IPS-18a (cell line): ENCODE measurements at regions not wholly inside any gene's neighbourhood (a gene's known extent, or its start where the extent isn't known, plus 50 kb on each side); places are given as distances from the start of the nearest gene placed in this dataset.
"Not testable (repeated sequence)": the region's sequence is repeated elsewhere in the genome, so short reads cannot be mapped to it uniquely, and the experiment has no call there.

Source experiments
- H3K27ac ChIP-seq: one replicate; pipeline ENCODE4 v1.5.1; 2013; ENCODE audit warnings: low read length
- H3K27me3 ChIP-seq: one replicate; pipeline ENCODE4 v1.6.1; 2013; ENCODE audit warnings: mild to moderate bottlenecking, low read length; ENCODE audit not compliant: control insufficient read depth, insufficient read depth
- H3K36me3 ChIP-seq: one replicate; pipeline ENCODE4 v1.6.1; 2013; ENCODE audit warnings: low read depth, low read length; ENCODE audit not compliant: control insufficient read depth
- H3K4me1 ChIP-seq: one replicate; pipeline ENCODE4 v1.6.1; 2013; ENCODE audit warnings: low read depth, low read length; ENCODE audit not compliant: control insufficient read depth
- H3K4me3 ChIP-seq: one replicate; pipeline ENCODE4 v1.5.1; 2013; ENCODE audit warnings: low read length
- H3K9ac ChIP-seq: one replicate; pipeline ENCODE4 v1.6.1; 2013; ENCODE audit warnings: mild to moderate bottlenecking, low read length, moderate library complexity
- H3K9me3 ChIP-seq: one replicate; pipeline ENCODE4 v1.6.1; 2013; ENCODE audit warnings: low read depth, low read length; ENCODE audit not compliant: control insufficient read depth

- no peak overlapping the region for H3K27ac ChIP-seq
- no peaks in the 10 kb centered on the region for H3K27me3 ChIP-seq
- H3K9ac ChIP-seq: no peak overlapping the region
- no peaks in the 10 kb centered on the region for H3K4me1 ChIP-seq
- H3K9me3 ChIP-seq: no peaks in the 10 kb centered on the region
- H3K36me3 ChIP-seq: no peaks in the 10 kb centered on the region
- H3K4me3 ChIP-seq: no peak overlapping the region
Observed at GRCh38 chr1:70762386-70762785, 285.2 kb downstream of the PTGER3 start.

GRCh38 chr1:70764747-70765146 lies 282.9 kb downstream of the PTGER3 start:
- no peak overlapping the region for H3K4me3 ChIP-seq
- H3K27me3 ChIP-seq: no peaks in the 10 kb centered on the region
- no peaks in the 10 kb centered on the region for H3K9me3 ChIP-seq
- H3K4me1 ChIP-seq: no peaks in the 10 kb centered on the region
- H3K27ac ChIP-seq: no peak overlapping the region
- no peaks in the 10 kb centered on the region for H3K36me3 ChIP-seq
- no peak overlapping the region for H3K9ac ChIP-seq

- Histone ChIP-seq H3K9me3 (no peaks in the 10 kb centered on the region), H3K9ac (no peak overlapping the region), H3K36me3 (no peaks in the 10 kb centered on the region), H3K27ac (no peak overlapping the region), H3K4me1 (no peaks in the 10 kb centered on the region), H3K27me3 (no peaks in the 10 kb centered on the region), H3K4me3 (no peak overlapping the region)
Observed at GRCh38 chr1:70767377-70767776, 280.2 kb downstream of the PTGER3 start.

GRCh38 chr1:70768216-70768615 lies 279.4 kb downstream of the PTGER3 start:
- H3K4me3 ChIP-seq: no peak overlapping the region
- H3K9ac ChIP-seq: no peak overlapping the region
- no peaks in the 10 kb centered on the region for H3K36me3 ChIP-seq
- no peak overlapping the region for H3K27ac ChIP-seq
- no peaks in the 10 kb centered on the region for H3K9me3 ChIP-seq
- no peaks in the 10 kb centered on the region for H3K27me3 ChIP-seq
- no peaks in the 10 kb centered on the region for H3K4me1 ChIP-seq

GRCh38 chr1:70778056-70778762 lies 269.4 kb downstream of the PTGER3 start:
- Histone ChIP-seq H3K4me1 (no peaks in the 10 kb centered on the region), H3K9me3 (no peaks in the 10 kb centered on the region), H3K27me3 (no peaks in the 10 kb centered on the region), H3K36me3 (no peaks in the 10 kb centered on the region), H3K27ac (no peak overlapping the region), H3K4me3 (no peak overlapping the region), H3K9ac (no peak overlapping the region)

GRCh38 chr1:70778934-70779333 lies 268.7 kb downstream of the PTGER3 start:
- no peaks in the 10 kb centered on the region for H3K9me3 ChIP-seq
- no peaks in the 10 kb centered on the region for H3K4me1 ChIP-seq
- no peaks in the 10 kb centered on the region for H3K36me3 ChIP-seq
- H3K27ac ChIP-seq: no peak overlapping the region
- H3K27me3 ChIP-seq: no peaks in the 10 kb centered on the region
- H3K9ac ChIP-seq: no peak overlapping the region
- H3K4me3 ChIP-seq: no peak overlapping the region

- no peak overlapping the region for H3K27ac ChIP-seq
- H3K27me3 ChIP-seq: no peaks in the 10 kb centered on the region
- H3K4me1 ChIP-seq: no peaks in the 10 kb centered on the region
- no peaks in the 10 kb centered on the region for H3K9me3 ChIP-seq
- no peaks in the 10 kb centered on the region for H3K36me3 ChIP-seq
- H3K9ac ChIP-seq: no peak overlapping the region
- no peak overlapping the region for H3K4me3 ChIP-seq
Observed at GRCh38 chr1:70779571-70779970, 268.0 kb downstream of the PTGER3 start.

- Histone ChIP-seq H3K27ac (no peak overlapping the region), H3K36me3 (no peaks in the 10 kb centered on the region), H3K4me1 (no peaks in the 10 kb centered on the region), H3K9ac (no peak overlapping the region), H3K27me3 (no peaks in the 10 kb centered on the region), H3K9me3 (no peaks in the 10 kb centered on the region), H3K4me3 (no peak overlapping the region)
Observed at GRCh38 chr1:70785287-70785686, 262.3 kb downstream of the PTGER3 start.

GRCh38 chr1:70790232-70790923 lies 257.2 kb downstream of the PTGER3 start:
- Histone ChIP-seq H3K4me1 (no peaks in the 10 kb centered on the region), H3K36me3 (no peaks in the 10 kb centered on the region), H3K4me3 (no peak overlapping the region), H3K9ac (no peak overlapping the region), H3K27ac (no peak overlapping the region), H3K9me3 (no peaks in the 10 kb centered on the region), H3K27me3 (no peaks in the 10 kb centered on the region)

- H3K27me3 ChIP-seq, H3K4me3 ChIP-seq, H3K9me3 ChIP-seq, H3K27ac ChIP-seq, H3K9ac ChIP-seq, H3K36me3 ChIP-seq, H3K4me1 ChIP-seq: not testable (repeated sequence)
Observed at GRCh38 chr1:70795064-70795463, 252.6 kb downstream of the PTGER3 start.

GRCh38 chr1:70796298-70796697 lies 251.3 kb downstream of the PTGER3 start:
- H3K36me3 ChIP-seq, H3K9me3 ChIP-seq, H3K4me1 ChIP-seq, H3K9ac ChIP-seq, H3K27me3 ChIP-seq, H3K27ac ChIP-seq, H3K4me3 ChIP-seq: not testable (repeated sequence)

GRCh38 chr1:70802625-70803024 lies 245.0 kb downstream of the PTGER3 start:
- not testable (repeated sequence) for H3K4me3 ChIP-seq, H3K4me1 ChIP-seq

More at GRCh38 chr1:70802625-70803024, 245.0 kb downstream of the PTGER3 start:
- H3K9ac ChIP-seq, H3K9me3 ChIP-seq, H3K27me3 ChIP-seq, H3K36me3 ChIP-seq, H3K27ac ChIP-seq: not testable (repeated sequence)
